Loucy (cell line): ENCODE measurements at regions not wholly inside any gene's neighbourhood (a gene's known extent, or its start where the extent isn't known, plus 50 kb on each side); places are given as distances from the start of the nearest gene placed in this dataset.

Source experiments
- CTCF ChIP-seq: fragments of 200-600 bp; sonication (generic); conservative IDR thresholded peaks from 2 replicates; pipeline ENCODE4 v1.5.1; 2014; ENCODE audit warnings: mild to moderate bottlenecking, antibody characterized with exemption, low read length
- EZH2phosphoT487 ChIP-seq: fragments of 200-600 bp; IDR thresholded peaks from 2 replicates; pipeline ENCODE4 v1.6.1; 2018; ENCODE audit warnings: antibody characterized with exemption, mild to moderate bottlenecking, moderate library complexity, borderline replicate concordance

- TF ChIP-seq CTCF (no peak), EZH2phosphoT487 (no peak)
These were observed 302.2 kb downstream of the TUSC7 start for GRCh38 chr3:117011687-117012250.
